Activated T-helper 2 cell treated with anti-CD3 and anti-CD28 coated beads, Interferon-gamma antibody, Interleukin-2, Interleukin-4, amounts not matched to agents 10 μg/mL and 5 μg/mL and 100 μg/mL, durations not matched to agents 14 hours and 24 hours and 36 hours (primary cell): ENCODE measurements at regions not wholly inside any gene's neighbourhood (a gene's known extent, or its start where the extent isn't known, plus 50 kb on each side); places are given as distances from the start of the nearest gene placed in this dataset.

Experiments
- DNase-seq: peaks from one replicate; pipeline ENCODE4 v3.0.0; 2021; ENCODE audit warnings: low spot score
- H3K27ac Mint-ChIP-seq: one replicate; pipeline ENCODE4 v1.8.0; 2021; ENCODE audit warnings: mixed read lengths
- H3K27me3 Mint-ChIP-seq: one replicate; pipeline ENCODE4 v1.8.0; 2021; ENCODE audit warnings: low read depth, mixed read lengths
- H3K36me3 Mint-ChIP-seq: one replicate; pipeline ENCODE4 v1.8.0; 2021; ENCODE audit warnings: low read depth, mixed read lengths
- H3K4me1 Mint-ChIP-seq: one replicate; pipeline ENCODE4 v1.8.0; 2021; ENCODE audit warnings: low read depth, mixed read lengths
- H3K4me3 Mint-ChIP-seq: one replicate; pipeline ENCODE4 v1.8.0; 2021; ENCODE audit warnings: low read depth, mild to moderate bottlenecking, moderate library complexity, mixed read lengths
- H3K9me3 Mint-ChIP-seq: one replicate; pipeline ENCODE4 v1.8.0; 2021; ENCODE audit warnings: mixed read lengths
- intact Hi-C: fragments of 100-400 bp; cut with micrococcal nuclease; formaldehyde crosslinking; loops from one replicate; pipeline ENCODE4 v1.15.1; 2023

GRCh38 chr9:19947996-19948395, 159.2 kb upstream of the SLC24A2 start:
- intact Hi-C loops = loop anchor here (5.0 kb wide), 1 partner anchor 49 kb away; no protein-coding TSS in a partner anchor
- Mint-ChIP-seq H3K9me3 (no peaks in the 10 kb centered on the region), H3K36me3 (no peaks in the 10 kb centered on the region), H3K4me1 (peaks cover 4% of the 10 kb centered on the region), H3K27me3 (peaks cover 25% of the 10 kb centered on the region), H3K27ac (no peak overlapping the region), H3K4me3 (no peak overlapping the region)
- no peak for DNase-seq

GRCh38 chr9:19946441-19947109, 157.7 kb upstream of the SLC24A2 start:
- H3K4me3 Mint-ChIP-seq = no peak overlapping the region
- H3K9me3 Mint-ChIP-seq = no peaks in the 10 kb centered on the region
- peaks cover 4% of the 10 kb centered on the region for H3K4me1 Mint-ChIP-seq
- intact Hi-C loops = loop anchor here (5.0 kb wide), 1 partner anchor 51 kb away; no protein-coding TSS in a partner anchor
- H3K27ac Mint-ChIP-seq = no peak overlapping the region
- H3K36me3 Mint-ChIP-seq = no peaks in the 10 kb centered on the region
- H3K27me3 Mint-ChIP-seq = peaks cover 24% of the 10 kb centered on the region
- DNase-seq = no peak

GRCh38 chr9:19941874-19942273, 153.0 kb upstream of the SLC24A2 start:
- H3K27ac Mint-ChIP-seq = no peak overlapping the region

GRCh38 chr9:19940811-19941535, 152.1 kb upstream of the SLC24A2 start:
- Mint-ChIP-seq H3K9me3 (no peaks in the 10 kb centered on the region), H3K4me3 (no peak overlapping the region), H3K27me3 (peaks cover 22% of the 10 kb centered on the region), H3K36me3 (no peaks in the 10 kb centered on the region), H3K27ac (no peak overlapping the region), H3K4me1 (no peaks in the 10 kb centered on the region)
- DNase-seq = no peak
- intact Hi-C loops = no loop called here

More at GRCh38 chr9:19941874-19942273, 153.0 kb upstream of the SLC24A2 start:
- peaks cover 24% of the 10 kb centered on the region for H3K27me3 Mint-ChIP-seq
- no peak overlapping the region for H3K4me3 Mint-ChIP-seq
- H3K4me1 Mint-ChIP-seq = peaks cover 2% of the 10 kb centered on the region
- H3K9me3 Mint-ChIP-seq = no peaks in the 10 kb centered on the region
- DNase-seq = no peak
- intact Hi-C loops = no loop called here
- no peaks in the 10 kb centered on the region for H3K36me3 Mint-ChIP-seq

GRCh38 chr9:19939734-19940278, 151.0 kb upstream of the SLC24A2 start:
- no peaks in the 10 kb centered on the region for H3K9me3 Mint-ChIP-seq
- H3K4me1 Mint-ChIP-seq = no peaks in the 10 kb centered on the region
- DNase-seq = no peak
- H3K4me3 Mint-ChIP-seq = no peak overlapping the region
- H3K27ac Mint-ChIP-seq = no peak overlapping the region
- H3K36me3 Mint-ChIP-seq = no peaks in the 10 kb centered on the region
- intact Hi-C loops = no loop called here
- H3K27me3 Mint-ChIP-seq = peaks cover 18% of the 10 kb centered on the region

- DNase-seq = no peak
- intact Hi-C loops = no loop called here
- Mint-ChIP-seq H3K27ac (no peak overlapping the region), H3K4me3 (no peak overlapping the region), H3K4me1 (peaks cover 4% of the 10 kb centered on the region), H3K9me3 (no peaks in the 10 kb centered on the region), H3K36me3 (no peaks in the 10 kb centered on the region), H3K27me3 (peaks cover 13% of the 10 kb centered on the region)
Observed at GRCh38 chr9:19938990-19939733, 150.3 kb upstream of the SLC24A2 start.

GRCh38 chr9:19937121-19937520, 148.3 kb upstream of the SLC24A2 start:
- intact Hi-C loops = no loop called here
- Mint-ChIP-seq H3K27ac (no peak overlapping the region), H3K4me3 (no peak overlapping the region), H3K9me3 (no peaks in the 10 kb centered on the region), H3K36me3 (no peaks in the 10 kb centered on the region), H3K4me1 (peaks cover 5% of the 10 kb centered on the region), H3K27me3 (peaks cover 7% of the 10 kb centered on the region)
- DNase-seq = no peak

GRCh38 chr9:19936598-19936997, 147.8 kb upstream of the SLC24A2 start:
- Mint-ChIP-seq H3K4me3 (no peak overlapping the region), H3K27me3 (peaks cover 7% of the 10 kb centered on the region), H3K4me1 (peaks cover 5% of the 10 kb centered on the region), H3K27ac (no peak overlapping the region), H3K36me3 (no peaks in the 10 kb centered on the region), H3K9me3 (no peaks in the 10 kb centered on the region)
- intact Hi-C loops = no loop called here
- DNase-seq = no peak

- Mint-ChIP-seq H3K36me3 (no peaks in the 10 kb centered on the region), H3K4me1 (peaks cover 5% of the 10 kb centered on the region), H3K9me3 (no peaks in the 10 kb centered on the region), H3K27ac (no peak overlapping the region), H3K4me3 (no peak overlapping the region), H3K27me3 (peaks cover 12% of the 10 kb centered on the region)
- DNase-seq = no peak
- intact Hi-C loops = no loop called here
Observed at GRCh38 chr9:19935422-19935821, 146.6 kb upstream of the SLC24A2 start.

- Mint-ChIP-seq H3K27me3 (peaks cover 13% of the 10 kb centered on the region), H3K27ac (no peak overlapping the region), H3K4me3 (peak overlapping the region; percentile 42), H3K4me1 (peaks cover 5% of the 10 kb centered on the region), H3K9me3 (no peaks in the 10 kb centered on the region), H3K36me3 (no peaks in the 10 kb centered on the region)
- no peak for DNase-seq
- intact Hi-C loops = no loop called here
Observed at GRCh38 chr9:19934301-19934871, 145.5 kb upstream of the SLC24A2 start.

GRCh38 chr9:19931098-19931890, 142.5 kb upstream of the SLC24A2 start:
- intact Hi-C loops = no loop called here
- no peaks in the 10 kb centered on the region for H3K36me3 Mint-ChIP-seq
- DNase-seq = no peak
- no peaks in the 10 kb centered on the region for H3K9me3 Mint-ChIP-seq
- H3K27me3 Mint-ChIP-seq = peaks cover 13% of the 10 kb centered on the region
- peaks cover 14% of the 10 kb centered on the region for H3K4me1 Mint-ChIP-seq
- no peak overlapping the region for H3K4me3 Mint-ChIP-seq
- no peak overlapping the region for H3K27ac Mint-ChIP-seq

GRCh38 chr9:19927560-19927959, 138.7 kb upstream of the SLC24A2 start:
- intact Hi-C loops = loop anchor here (2.0 to 10.0 kb wide), 8 partner anchors 50 to 1185 kb away; partner anchors contain the start of gene MLLT3
- H3K9me3 Mint-ChIP-seq = no peaks in the 10 kb centered on the region
- peaks cover 18% of the 10 kb centered on the region for H3K27me3 Mint-ChIP-seq
- H3K27ac Mint-ChIP-seq = no peak overlapping the region
- DNase-seq = no peak
- H3K4me1 Mint-ChIP-seq = peaks cover 14% of the 10 kb centered on the region
- H3K4me3 Mint-ChIP-seq = no peak overlapping the region
- no peaks in the 10 kb centered on the region for H3K36me3 Mint-ChIP-seq
